Adrenal gland (tissue), 5 donors: ENCODE measurements at regions not wholly inside any gene's neighbourhood (a gene's known extent, or its start where the extent isn't known, plus 50 kb on each side); places are given as distances from the start of the nearest gene placed in this dataset.

Source experiments
- POLR2A ChIP-seq, 2 donors: fragments of 450-650 bp; IDR thresholded peaks; one replicate each; pipeline ENCODE4 v1.6.1; 2017; ENCODE audit warnings: antibody characterized with exemption in 2 of 2, mild to moderate bottlenecking in 2 of 2, moderate library complexity in 1 of 2
- TF ChIP-seq, protein P1 (sequence below), 6 experiments: fragments of 450-650 bp in 4 of 6; fragments of 200-600 bp in 2 of 6; sonication (generic) in 1 of 6; IDR thresholded peaks; 1 replicate in 5 of 6; 2 replicates in 1 of 6; pipeline versions ENCODE4 v1.5.1 to v1.8.0; 2016 to 2021; ENCODE audit warnings: antibody characterized with exemption in 6 of 6, mild to moderate bottlenecking in 2 of 6, moderate library complexity in 1 of 6
- donor health status: DM: no; HTN: no; CAD: no.

DNA sequence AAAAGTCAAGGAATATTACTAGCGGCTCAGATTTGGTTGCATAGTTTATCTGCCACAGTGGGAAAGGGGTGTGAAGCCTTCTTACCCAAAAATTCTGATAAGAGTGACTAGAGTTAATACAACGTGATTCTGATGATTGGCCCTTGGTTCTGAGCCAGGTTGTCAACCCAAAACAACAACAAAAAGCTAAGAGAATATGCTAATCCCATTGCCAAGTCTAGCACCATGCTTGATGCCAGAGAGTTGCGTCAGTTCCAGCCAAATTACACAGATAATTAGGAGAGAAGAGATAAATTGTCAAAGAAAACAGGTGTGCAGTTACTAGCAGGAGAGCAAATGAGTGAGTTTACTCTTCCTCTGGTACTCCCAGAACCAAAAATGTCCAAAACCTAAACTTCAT lies 287.4 kb upstream of the AGA start:
- no peak for TF ChIP-seq POLR2A (IDR thresholded peaks at IDR 0.05)
- TF ChIP-seq, protein P1, sequence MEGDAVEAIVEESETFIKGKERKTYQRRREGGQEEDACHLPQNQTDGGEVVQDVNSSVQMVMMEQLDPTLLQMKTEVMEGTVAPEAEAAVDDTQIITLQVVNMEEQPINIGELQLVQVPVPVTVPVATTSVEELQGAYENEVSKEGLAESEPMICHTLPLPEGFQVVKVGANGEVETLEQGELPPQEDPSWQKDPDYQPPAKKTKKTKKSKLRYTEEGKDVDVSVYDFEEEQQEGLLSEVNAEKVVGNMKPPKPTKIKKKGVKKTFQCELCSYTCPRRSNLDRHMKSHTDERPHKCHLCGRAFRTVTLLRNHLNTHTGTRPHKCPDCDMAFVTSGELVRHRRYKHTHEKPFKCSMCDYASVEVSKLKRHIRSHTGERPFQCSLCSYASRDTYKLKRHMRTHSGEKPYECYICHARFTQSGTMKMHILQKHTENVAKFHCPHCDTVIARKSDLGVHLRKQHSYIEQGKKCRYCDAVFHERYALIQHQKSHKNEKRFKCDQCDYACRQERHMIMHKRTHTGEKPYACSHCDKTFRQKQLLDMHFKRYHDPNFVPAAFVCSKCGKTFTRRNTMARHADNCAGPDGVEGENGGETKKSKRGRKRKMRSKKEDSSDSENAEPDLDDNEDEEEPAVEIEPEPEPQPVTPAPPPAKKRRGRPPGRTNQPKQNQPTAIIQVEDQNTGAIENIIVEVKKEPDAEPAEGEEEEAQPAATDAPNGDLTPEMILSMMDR (IDR thresholded peaks at IDR 0.05) = no peak
